SK-N-MC (cell line): ENCODE measurements at regions not wholly inside any gene's neighbourhood (a gene's known extent, or its start where the extent isn't known, plus 50 kb on each side); places are given as distances from the start of the nearest gene placed in this dataset.

Source experiments
- EZH2 ChIP-seq: fragments of 200-600 bp; sonication (generic); IDR thresholded peaks from one replicate; pipeline ENCODE4 v1.6.1; 2017; ENCODE audit warnings: antibody characterized with exemption
- POLR2AphosphoS5 ChIP-seq: IDR thresholded peaks from 2 replicates; pipeline ENCODE4 v1.6.1; 2012; ENCODE audit warnings: mild to moderate bottlenecking, low read depth, low read length, borderline replicate concordance

GRCh38 chr14:34172550-34173368 is 221.9 kb upstream of the EGLN3 start:
- no peak for TF ChIP-seq POLR2AphosphoS5
- no peak for TF ChIP-seq EZH2
